RWPE2 (cell line): ENCODE measurements at regions not wholly inside any gene's neighbourhood (a gene's known extent, or its start where the extent isn't known, plus 50 kb on each side); places are given as distances from the start of the nearest gene placed in this dataset.

Experiments used
- ATAC-seq: fragments of 200-7000 bp; cut with Tn5 transposase; 3 replicates; pipeline ENCODE4 v1.9.1; 2021; ENCODE audit warnings: low read depth
- DNase-seq: peaks from one replicate; pipeline ENCODE4 v3.0.0-alpha.2; 2020; ENCODE audit warnings: low spot score
- H3K27ac ChIP-seq: fragments of 450-650 bp; 2 replicates; pipeline ENCODE4 v1.5.1; 2017; ENCODE audit warnings: mild to moderate bottlenecking; ENCODE audit not compliant: poor library complexity, severe bottlenecking
- H3K27me3 ChIP-seq: fragments of 250-450 bp; sonication (Bioruptor Pico); 2 replicates; pipeline ENCODE4 v1.5.1; 2021; ENCODE audit warnings: mild to moderate bottlenecking, moderate library complexity; ENCODE audit not compliant: insufficient read depth, poor library complexity, severe bottlenecking
- H3K36me3 ChIP-seq: fragments of 250-450 bp; sonication (Bioruptor Pico); 2 replicates; pipeline ENCODE4 v1.5.1; 2020; ENCODE audit warnings: low read depth, mild to moderate bottlenecking, moderate library complexity
- H3K4me1 ChIP-seq: fragments of 250-450 bp; sonication (Bioruptor Pico); 2 replicates; pipeline ENCODE4 v1.5.1; 2021; ENCODE audit warnings: mild to moderate bottlenecking, moderate library complexity; ENCODE audit not compliant: insufficient read depth, poor library complexity, severe bottlenecking
- H3K4me3 ChIP-seq: fragments of 250-450 bp; sonication (Bioruptor Pico); 2 replicates; pipeline ENCODE4 v1.5.1; 2021; ENCODE audit warnings: mild to moderate bottlenecking, moderate library complexity; ENCODE audit not compliant: severe bottlenecking
- H3K9me3 ChIP-seq: fragments of 250-450 bp; sonication (Bioruptor Pico); 2 replicates; pipeline ENCODE4 v1.5.1; 2021; ENCODE audit warnings: mild to moderate bottlenecking, moderate library complexity; ENCODE audit not compliant: severe bottlenecking
- TF ChIP-seq, protein P1 (sequence below): fragments of 450-650 bp; IDR thresholded peaks from one replicate; pipeline ENCODE4 v1.5.1; 2017; ENCODE audit warnings: mild to moderate bottlenecking, moderate library complexity; ENCODE audit not compliant: poor library complexity, severe bottlenecking

DNA sequence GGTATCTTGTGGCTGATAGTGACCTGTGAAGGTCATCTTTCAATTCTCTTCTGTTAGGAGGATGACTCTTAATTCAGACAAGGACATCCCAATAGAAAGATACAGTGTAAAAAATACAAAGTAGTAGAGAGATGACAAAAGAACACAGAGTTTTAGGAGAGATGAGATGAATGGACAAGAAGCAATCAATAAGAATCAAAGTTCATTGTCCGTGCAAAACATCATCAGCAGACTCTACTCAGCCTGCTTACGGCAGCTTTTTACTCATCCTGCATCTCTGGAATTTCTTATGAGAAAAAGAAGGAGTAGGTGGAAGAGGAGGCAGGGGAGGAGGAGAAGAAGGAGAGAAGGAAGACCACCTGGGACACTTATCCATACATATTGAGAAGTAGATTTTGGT lies 2131.7 kb downstream of the ARAP2 start:
- Histone ChIP-seq H3K9me3 (no peaks in the 10 kb centered on the region), H3K4me3 (no peak overlapping the region), H3K36me3 (no peaks in the 10 kb centered on the region), H3K27ac (no peak overlapping the region), H3K4me1 (no peaks in the 10 kb centered on the region), H3K27me3 (no peaks in the 10 kb centered on the region)
- ATAC-seq (no peak), DNase-seq (no peak)
- TF ChIP-seq, protein P1, sequence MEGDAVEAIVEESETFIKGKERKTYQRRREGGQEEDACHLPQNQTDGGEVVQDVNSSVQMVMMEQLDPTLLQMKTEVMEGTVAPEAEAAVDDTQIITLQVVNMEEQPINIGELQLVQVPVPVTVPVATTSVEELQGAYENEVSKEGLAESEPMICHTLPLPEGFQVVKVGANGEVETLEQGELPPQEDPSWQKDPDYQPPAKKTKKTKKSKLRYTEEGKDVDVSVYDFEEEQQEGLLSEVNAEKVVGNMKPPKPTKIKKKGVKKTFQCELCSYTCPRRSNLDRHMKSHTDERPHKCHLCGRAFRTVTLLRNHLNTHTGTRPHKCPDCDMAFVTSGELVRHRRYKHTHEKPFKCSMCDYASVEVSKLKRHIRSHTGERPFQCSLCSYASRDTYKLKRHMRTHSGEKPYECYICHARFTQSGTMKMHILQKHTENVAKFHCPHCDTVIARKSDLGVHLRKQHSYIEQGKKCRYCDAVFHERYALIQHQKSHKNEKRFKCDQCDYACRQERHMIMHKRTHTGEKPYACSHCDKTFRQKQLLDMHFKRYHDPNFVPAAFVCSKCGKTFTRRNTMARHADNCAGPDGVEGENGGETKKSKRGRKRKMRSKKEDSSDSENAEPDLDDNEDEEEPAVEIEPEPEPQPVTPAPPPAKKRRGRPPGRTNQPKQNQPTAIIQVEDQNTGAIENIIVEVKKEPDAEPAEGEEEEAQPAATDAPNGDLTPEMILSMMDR: no peak

DNA sequence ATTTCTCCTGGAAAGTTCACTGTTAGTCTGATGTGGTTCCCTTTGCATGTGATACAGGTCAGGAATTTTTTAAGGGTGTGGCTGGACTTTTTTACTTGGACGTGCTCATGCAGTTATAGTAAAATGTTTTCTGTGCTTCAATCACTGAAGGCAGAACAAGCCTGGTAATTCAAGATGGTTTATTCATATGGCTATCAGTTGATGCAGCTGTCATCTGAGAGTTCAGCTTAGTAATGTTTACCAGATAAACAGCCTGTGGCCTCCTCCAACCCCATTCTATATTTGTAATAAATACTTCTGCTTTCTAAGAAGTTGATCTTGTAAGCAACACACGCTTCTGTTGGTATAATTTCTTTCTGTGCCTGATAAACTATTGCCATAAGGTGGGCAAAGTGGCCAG lies 2105.9 kb downstream of the ARAP2 start:
- ATAC-seq (no peak), DNase-seq (no peak)
- H3K4me1 ChIP-seq: no peaks in the 10 kb centered on the region
- TF ChIP-seq, protein P1: no peak
- H3K27me3 ChIP-seq: no peaks in the 10 kb centered on the region
- H3K4me3 ChIP-seq: no peak overlapping the region
- no peaks in the 10 kb centered on the region for H3K9me3 ChIP-seq
- H3K36me3 ChIP-seq: no peaks in the 10 kb centered on the region
- H3K27ac ChIP-seq: no peak overlapping the region

DNA sequence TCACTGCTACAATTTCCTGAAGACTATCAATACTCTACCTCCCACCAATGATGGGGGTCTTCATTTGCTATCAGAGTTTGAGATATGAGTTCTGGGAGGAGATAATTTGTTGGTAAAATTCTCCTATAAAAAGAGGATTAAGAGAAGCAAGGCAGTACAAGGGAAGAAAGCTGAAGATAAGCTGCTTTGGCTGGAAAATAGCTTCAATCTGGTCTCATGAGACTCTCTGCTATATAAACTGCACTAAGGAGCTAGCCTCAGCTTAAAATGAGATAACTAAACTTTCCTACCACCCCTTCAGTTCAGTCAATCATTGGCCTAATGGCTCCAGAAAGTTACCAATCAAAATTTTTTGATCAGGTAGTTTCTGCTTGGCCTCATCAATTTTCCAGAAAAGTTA lies 2105.0 kb downstream of the ARAP2 start:
- TF ChIP-seq, protein P1: no peak
- Histone ChIP-seq H3K27me3 (no peaks in the 10 kb centered on the region), H3K4me1 (no peaks in the 10 kb centered on the region), H3K9me3 (no peaks in the 10 kb centered on the region), H3K27ac (no peak overlapping the region), H3K36me3 (no peaks in the 10 kb centered on the region), H3K4me3 (no peak overlapping the region)
- no peak for DNase-seq
- ATAC-seq: no peak

DNA sequence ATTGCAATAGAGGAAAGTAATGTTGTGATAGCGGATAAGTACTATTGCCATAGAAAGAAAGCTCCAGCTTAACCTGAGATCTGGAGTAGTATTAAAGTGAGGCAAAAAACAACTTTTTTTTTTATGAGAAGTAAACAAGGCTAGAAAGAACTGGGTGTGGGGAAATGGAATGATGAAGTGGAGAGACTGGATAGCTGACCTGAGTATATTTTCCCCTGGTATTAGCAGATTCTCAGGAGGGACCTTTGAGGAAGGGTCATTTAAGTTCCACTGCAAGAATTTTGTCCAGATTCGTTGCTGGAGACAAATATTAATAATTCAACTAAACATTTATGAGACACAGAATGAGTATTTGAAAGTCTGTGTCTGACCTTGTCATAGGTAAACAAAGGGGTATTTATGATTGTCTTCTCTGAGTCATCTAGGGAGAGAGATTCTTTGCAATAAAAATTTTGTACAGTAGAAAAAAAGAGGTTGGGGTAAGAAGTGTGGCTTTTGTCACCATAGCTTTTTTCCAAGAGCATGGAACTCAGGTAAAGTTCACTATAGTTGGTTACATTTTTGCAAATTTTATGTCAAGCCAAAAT lies 2095.9 kb downstream of the ARAP2 start:
- TF ChIP-seq, protein P1: no peak
- no peaks in the 10 kb centered on the region for H3K27me3 ChIP-seq
- H3K4me1 ChIP-seq: peaks cover 7% of the 10 kb centered on the region
- peak overlapping the region; percentile 49 for H3K27ac ChIP-seq
- H3K36me3 ChIP-seq: no peaks in the 10 kb centered on the region
- H3K9me3 ChIP-seq: no peaks in the 10 kb centered on the region
- no peak for DNase-seq
- ATAC-seq: peak; percentile 68
- no peak overlapping the region for H3K4me3 ChIP-seq

DNA sequence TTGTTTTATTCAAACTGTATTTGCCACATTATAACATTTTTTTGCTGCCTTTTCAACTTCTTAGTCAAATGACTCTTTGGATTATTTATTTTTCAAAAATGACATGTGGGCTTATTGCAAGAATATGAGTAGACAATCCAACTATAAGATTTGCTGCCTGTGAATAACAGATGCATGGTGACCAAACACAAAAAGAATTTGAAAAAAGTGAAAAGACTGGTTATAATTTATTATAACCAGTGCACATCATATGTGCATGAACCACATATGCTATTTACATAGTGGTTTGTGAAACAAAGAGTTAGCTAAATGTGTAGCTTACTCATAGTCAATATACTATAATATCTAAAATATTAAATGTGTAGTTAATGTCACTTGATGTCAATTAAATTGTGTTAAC lies 2086.8 kb downstream of the ARAP2 start:
- ATAC-seq (peak; percentile 46; the same call in 2 of the 3 replicates), DNase-seq (no peak)
- TF ChIP-seq, protein P1: no peak

More for the DNA sequence above, 2086.8 kb downstream of the ARAP2 start:
- H3K27ac ChIP-seq: no peak overlapping the region
- H3K4me3 ChIP-seq: no peak overlapping the region
- peaks cover 7% of the 10 kb centered on the region for H3K4me1 ChIP-seq
- peaks cover 6% of the 10 kb centered on the region for H3K9me3 ChIP-seq
- H3K27me3 ChIP-seq: no peaks in the 10 kb centered on the region
- H3K36me3 ChIP-seq: no peaks in the 10 kb centered on the region
